H1 (cell line): ENCODE measurements at regions not wholly inside any gene's neighbourhood (a gene's known extent, or its start where the extent isn't known, plus 50 kb on each side); places are given as distances from the start of the nearest gene placed in this dataset.

Source experiments
- CTCF ChIA-PET: fragments of 300-600 bp; sonication (Branson Sonifier 250); formaldehyde crosslinking; loops from one replicate; lab custom pipeline; 2021; ENCODE audit not compliant: partially characterized antibody; lab: Charles Lee
- POLR2A ChIA-PET: fragments of 300-600 bp; sonication (Branson Sonifier 250); formaldehyde crosslinking; loops from one replicate; lab custom pipeline; 2021; ENCODE audit warnings: inconsistent platforms; ENCODE audit not compliant: partially characterized antibody; lab: Charles Lee
- DNase-seq, 2 experiments: peaks; one replicate each; pipeline versions ENCODE4 v3.0.0 to v3.0.0-alpha.2; 2010 to 2022; ENCODE audit warnings: low spot score in 2 of 2, low read depth in 1 of 2, mixed read lengths in 1 of 2
- FAIRE-seq: peaks from 2 replicates; lab custom pipeline; 2011; peaks lifted over from hg19 to GRCh38; lab: Jason Lieb, UNC
- H2AFZ ChIP-seq: 2 replicates; pipeline ENCODE4 v1.8.1; 2012; ENCODE audit warnings: low read length, inconsistent platforms
- H2AK5ac ChIP-seq: 2 replicates; pipeline ENCODE4 v1.6.1; 2013; ENCODE audit warnings: low read depth, low read length
- H2BK120ac ChIP-seq: replicated peaks from 2 replicates; pipeline ENCODE3; 2013; ENCODE audit warnings: low read depth, low read length, inconsistent platforms
- H2BK12ac ChIP-seq: 2 replicates; pipeline ENCODE4 v1.6.1; 2013; ENCODE audit warnings: low read depth, low read length
- H2BK15ac ChIP-seq: 2 replicates; pipeline ENCODE4 v1.6.1; 2013; ENCODE audit warnings: low read length
- H2BK20ac ChIP-seq: 2 replicates; pipeline ENCODE4 v1.6.1; 2013; ENCODE audit warnings: low read length
- H2BK5ac ChIP-seq: 2 replicates; pipeline ENCODE4 v1.6.1; 2013; ENCODE audit warnings: low read depth, low read length
- H3K14ac ChIP-seq: 2 replicates; pipeline ENCODE4 v1.6.1; 2013; ENCODE audit warnings: inconsistent platforms; ENCODE audit not compliant: insufficient read length
- H3K18ac ChIP-seq: 2 replicates; pipeline ENCODE4 v1.6.1; 2013; ENCODE audit warnings: low read length; ENCODE audit errors: extremely low read depth
- H3K23ac ChIP-seq: 2 replicates; pipeline ENCODE4 v1.6.1; 2013; ENCODE audit warnings: inconsistent platforms; ENCODE audit not compliant: insufficient read length
- H3K23me2 ChIP-seq: 2 replicates; pipeline ENCODE4 v1.6.1; 2013; ENCODE audit warnings: low read depth, low read length
- H3K27ac ChIP-seq: 2 replicates; pipeline ENCODE4 v1.6.1; 2011; ENCODE audit warnings: low read depth, low read length, inconsistent platforms
- H3K27me3 ChIP-seq, 4 experiments: replicated peaks in 1 of 4; 1 replicate in 1 of 4; 2 replicates in 3 of 4; pipeline versions ENCODE4 v1.6.1 to v1.8.1; 2011 to 2013; ENCODE audit warnings: low read length in 3 of 4, mild to moderate bottlenecking in 3 of 4, inconsistent platforms in 2 of 4, mixed read lengths in 2 of 4, moderate library complexity in 1 of 4; ENCODE audit not compliant: control insufficient read depth in 3 of 4, insufficient read depth in 3 of 4; ENCODE audit errors: extremely low read depth in 1 of 4
- H3K36me3 ChIP-seq, 4 experiments: 2 replicates each; pipeline versions ENCODE4 v1.6.1 to v1.8.1; 2011 to 2013; ENCODE audit warnings: mild to moderate bottlenecking in 4 of 4, low read length in 3 of 4, moderate library complexity in 2 of 4, control low read depth in 1 of 4, inconsistent platforms in 1 of 4; ENCODE audit not compliant: insufficient read depth in 4 of 4, control insufficient read depth in 2 of 4
- H3K4ac ChIP-seq: replicated peaks from 2 replicates; pipeline ENCODE3; 2013; ENCODE audit warnings: low read length, low read depth, mixed read lengths, inconsistent platforms; ENCODE audit not compliant: insufficient read length
- H3K4me1 ChIP-seq, 4 experiments: replicated peaks in 1 of 4; 1 replicate in 1 of 4; 2 replicates in 3 of 4; pipeline versions ENCODE4 v1.6.1 to v1.8.1; 2011 to 2013; ENCODE audit warnings: low read length in 3 of 4, inconsistent platforms in 2 of 4, mixed read lengths in 1 of 4; ENCODE audit not compliant: insufficient read depth in 4 of 4, control insufficient read depth in 3 of 4
- H3K4me2 ChIP-seq, 2 experiments: 2 replicates each; pipeline versions ENCODE4 v1.6.1 to v1.8.1; 2011 to 2013; ENCODE audit warnings: low read depth in 2 of 2, low read length in 2 of 2, control low read depth in 1 of 2, inconsistent platforms in 1 of 2, mild to moderate bottlenecking in 1 of 2; ENCODE audit not compliant: insufficient read depth in 1 of 2
- H3K4me3 ChIP-seq, 4 experiments: fragments of 200-600, 300-600 bp in 1 of 4; sonication (generic), shearing (Covaris generic), sonication (Bioruptor Twin) in 1 of 4; 2 replicates each; pipeline versions ENCODE4 v1.5.1 to v1.8.1; 2011 to 2016; ENCODE audit warnings: low read length in 4 of 4, low read depth in 3 of 4, control low read depth in 2 of 4, inconsistent platforms in 2 of 4, mild to moderate bottlenecking in 2 of 4, mixed read lengths in 1 of 4, moderate library complexity in 1 of 4; ENCODE audit not compliant: insufficient read depth in 2 of 4; ENCODE audit errors: extremely low read depth in 1 of 4
- H3K56ac ChIP-seq: replicated peaks from 2 replicates; pipeline ENCODE3; 2013; ENCODE audit warnings: low read depth, mild to moderate bottlenecking, mixed read lengths, low read length, inconsistent platforms; ENCODE audit not compliant: insufficient read length
- H3K79me1 ChIP-seq: 2 replicates; pipeline ENCODE4 v1.6.1; 2013; ENCODE audit warnings: low read depth, low read length, control low read depth
- H3K79me2 ChIP-seq, 2 experiments: 2 replicates each; pipeline versions ENCODE4 v1.6.1 to v1.8.1; 2012 to 2013; ENCODE audit warnings: low read length in 2 of 2, mild to moderate bottlenecking in 2 of 2, inconsistent platforms in 1 of 2; ENCODE audit not compliant: insufficient read depth in 2 of 2, control insufficient read depth in 1 of 2
- H3K9ac ChIP-seq, 4 experiments: replicated peaks in 1 of 4; 1 replicate in 1 of 4; 2 replicates in 3 of 4; pipeline versions ENCODE4 v1.6.1 to v1.8.1; 2011 to 2013; ENCODE audit warnings: low read depth in 3 of 4, low read length in 3 of 4, control low read depth in 2 of 4, mild to moderate bottlenecking in 2 of 4, moderate library complexity in 2 of 4, inconsistent platforms in 1 of 4; ENCODE audit errors: extremely low read depth in 1 of 4
- H3K9me3 ChIP-seq, 2 experiments: 2 replicates each; pipeline versions ENCODE4 v1.6.1 to v1.8.1; 2012 to 2013; ENCODE audit warnings: mild to moderate bottlenecking in 2 of 2, moderate library complexity in 2 of 2, control low read depth in 1 of 2, inconsistent platforms in 1 of 2, low read depth in 1 of 2, low read length in 1 of 2, mixed read lengths in 1 of 2; ENCODE audit not compliant: insufficient read depth in 2 of 2
- H4K20me1 ChIP-seq, 2 experiments: replicated peaks in 1 of 2; 2 replicates each; pipeline versions ENCODE3 to v1.8.1; 2011 to 2013; ENCODE audit warnings: inconsistent platforms in 2 of 2, low read length in 2 of 2, mild to moderate bottlenecking in 1 of 2; ENCODE audit not compliant: insufficient read depth in 2 of 2, control insufficient read depth in 1 of 2
- H4K5ac ChIP-seq: 2 replicates; pipeline ENCODE4 v1.6.1; 2013; ENCODE audit warnings: low read length, low read depth, mixed read lengths, inconsistent platforms; ENCODE audit not compliant: insufficient read length
- H4K8ac ChIP-seq: 2 replicates; pipeline ENCODE4 v1.8.0; 2013; ENCODE audit warnings: mild to moderate bottlenecking, moderate library complexity, low read length, inconsistent platforms; ENCODE audit not compliant: insufficient read depth; ENCODE audit errors: extremely low read depth
- H4K91ac ChIP-seq: replicated peaks from 2 replicates; pipeline ENCODE3; 2013; ENCODE audit warnings: low read length, mixed read lengths, inconsistent platforms; ENCODE audit not compliant: insufficient read length
- CEBPB ChIP-seq: IDR thresholded peaks from 2 replicates; pipeline ENCODE4 v1.6.1; 2012; ENCODE audit warnings: low read depth, low read length
- EZH2 ChIP-seq: fragments of 200-600 bp; sonication (generic); IDR thresholded peaks from 2 replicates; pipeline ENCODE4 v1.7.1; 2012; ENCODE audit warnings: low read depth, mild to moderate bottlenecking, moderate library complexity, low read length, inconsistent platforms; ENCODE audit not compliant: severe bottlenecking
- SP1 ChIP-seq: IDR thresholded peaks from 2 replicates; pipeline ENCODE4 v1.6.1; 2011; ENCODE audit warnings: low read depth, low read length
- TEAD4 ChIP-seq: IDR thresholded peaks from 2 replicates; pipeline ENCODE4 v1.6.1; 2012; ENCODE audit warnings: low read depth, low read length, inconsistent platforms, mixed read lengths
- WGBS, 2 experiments: shearing (Covaris generic) in 1 of 2; methylation state at CpG; one replicate each; pipeline versions ENCODE4 v1.1.6 to v1.1.7; 2013 to 2015; ENCODE audit warnings: low lambda C conversion rate in 2 of 2, mixed read lengths in 2 of 2, inconsistent platforms in 1 of 2, low coverage in 1 of 2, missing lambda C conversion rate in 1 of 2; ENCODE audit not compliant: insufficient replicate concordance in 2 of 2, insufficient coverage in 1 of 2, insufficient read length in 1 of 2; ENCODE audit errors: extremely low coverage in 1 of 2, missing lambda C conversion rate in 1 of 2; 5-methylcytosine and 5-hydroxymethylcytosine counted together

DNA sequence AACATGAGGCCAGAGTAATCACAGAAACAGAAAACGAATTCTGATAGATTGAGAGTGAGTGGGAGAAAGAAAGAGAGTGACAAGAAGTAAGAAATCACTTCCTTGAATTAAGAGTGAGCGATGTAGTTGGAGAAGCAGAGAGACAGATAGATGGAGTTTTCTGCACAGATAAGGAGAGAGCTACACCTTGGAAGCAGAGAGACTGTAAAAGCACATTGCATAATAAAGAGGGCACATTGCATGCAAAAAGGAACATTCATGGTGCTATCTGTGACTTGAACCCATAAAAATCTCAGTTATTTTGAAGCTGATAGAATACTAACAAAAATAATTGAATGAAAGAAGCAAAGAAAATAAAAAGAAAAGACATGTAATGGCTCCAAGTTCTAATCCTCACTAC lies 943.8 kb downstream of the NR2F1-AS1 start:
- Histone ChIP-seq H2BK5ac (no peak overlapping the region), H4K20me1 (no peaks in the 10 kb centered on the region), H2BK20ac (no peak overlapping the region), H2BK12ac (no peak overlapping the region), H3K23me2 (no peaks in the 10 kb centered on the region), H3K23ac (no peak overlapping the region), H3K14ac (no peak overlapping the region), H3K18ac (no peak overlapping the region), H3K9ac (no peak overlapping the region), H4K91ac (no peak overlapping the region), H2BK15ac (no peak overlapping the region), H3K4me3 (no peak overlapping the region), H3K4me1 (peaks cover 0 to 10% (median 2%) of the 10 kb centered on the region in 4 experiments; a peak in 2 of 7 replicates), H4K8ac (no peak overlapping the region), H2AFZ (no peak overlapping the region), H3K4ac (no peak overlapping the region), H3K9me3 (no peaks in the 10 kb centered on the region), H2AK5ac (no peak overlapping the region), H3K79me2 (no peaks in the 10 kb centered on the region), H3K4me2 (peak overlapping the region in 1 of 2 experiments; percentile 29; a peak in 2 of 4 replicates), H3K27ac (no peak overlapping the region), H3K27me3 (no peaks in the 10 kb centered on the region), H4K5ac (no peak overlapping the region), H3K79me1 (no peaks in the 10 kb centered on the region), H3K36me3 (no peaks in the 10 kb centered on the region), H3K56ac (no peak overlapping the region), H2BK120ac (no peak overlapping the region)
- FAIRE-seq (no peak), DNase-seq (no peak)
- TF ChIP-seq CEBPB (0 out of 2 replicates have a peak, but pooled peaks have one; percentile 57), EZH2 (no peak), TEAD4 (no peak), SP1 (no peak)
- ChIA-PET POLR2A (no interaction called here), CTCF (interaction anchor here (0.5 to 1.8 kb wide), 3 partner anchors 10 to 119 kb away, joined by 4 to 7 read pairs (median 5); no protein-coding TSS in a partner anchor)
- 43% methylated on average over 2 of the region's 2 CpGs; no CpG with 5 or more reads in 1 of the 2 experiments for WGBS, 2 experiments
